Suprapubic skin (tissue), 4 donors: ENCODE measurements at regions not wholly inside any gene's neighbourhood (a gene's known extent, or its start where the extent isn't known, plus 50 kb on each side); places are given as distances from the start of the nearest gene placed in this dataset.

Experiments
- DNase-seq, 2 donors: peaks; one replicate each; pipeline ENCODE4 v3.0.0-alpha.2; 2019; ENCODE audit warnings: low spot score in 2 of 2
- H3K27ac ChIP-seq: fragments of 200-600 bp; sonication (generic); one replicate; pipeline ENCODE4 v1.5.1; 2019
- H3K27me3 ChIP-seq: fragments of 200-600 bp; sonication (generic); one replicate; pipeline ENCODE4 v1.5.1; 2019
- H3K36me3 ChIP-seq: fragments of 200-600 bp; sonication (generic); one replicate; pipeline ENCODE4 v1.5.1; 2019
- H3K4me1 ChIP-seq: fragments of 200-600 bp; sonication (generic); one replicate; pipeline ENCODE4 v1.5.1; 2019
- H3K4me3 ChIP-seq: fragments of 200-600 bp; sonication (generic); one replicate; pipeline ENCODE4 v1.5.1; 2019; ENCODE audit warnings: mild to moderate bottlenecking
- H3K9me3 ChIP-seq: fragments of 200-600 bp; sonication (generic); one replicate; pipeline ENCODE4 v1.5.1; 2019
- EP300 ChIP-seq: sonication (generic); formaldehyde crosslinking; IDR thresholded peaks from one replicate; pipeline ENCODE4 v1.6.1; 2017; ENCODE audit warnings: antibody characterized with exemption
- POLR2A ChIP-seq, 2 donors: fragments of 450-650 bp; IDR thresholded peaks; one replicate each; pipeline ENCODE4 v1.6.1; 2017; ENCODE audit warnings: antibody characterized with exemption in 2 of 2, mild to moderate bottlenecking in 2 of 2, moderate library complexity in 2 of 2
- POLR2AphosphoS5 ChIP-seq, 3 donors: sonication (generic); formaldehyde crosslinking; IDR thresholded peaks; one replicate each; pipeline ENCODE4 v1.6.1; 2017; ENCODE audit warnings: antibody characterized with exemption in 3 of 3
- WGBS: methylation state at CpG from one replicate; pipeline ENCODE4 v1.1.5; 2018; 5-methylcytosine and 5-hydroxymethylcytosine counted together
- TF ChIP-seq, protein P1 (sequence below), 2 donors: fragments of 200-600 bp in 1 of 2; fragments of 450-650 bp in 1 of 2; sonication (generic) in 1 of 2; IDR thresholded peaks; one replicate each; pipeline ENCODE4 v1.5.1; 2016 to 2019; ENCODE audit warnings: antibody characterized with exemption in 2 of 2, mild to moderate bottlenecking in 1 of 2, moderate library complexity in 1 of 2

DNA sequence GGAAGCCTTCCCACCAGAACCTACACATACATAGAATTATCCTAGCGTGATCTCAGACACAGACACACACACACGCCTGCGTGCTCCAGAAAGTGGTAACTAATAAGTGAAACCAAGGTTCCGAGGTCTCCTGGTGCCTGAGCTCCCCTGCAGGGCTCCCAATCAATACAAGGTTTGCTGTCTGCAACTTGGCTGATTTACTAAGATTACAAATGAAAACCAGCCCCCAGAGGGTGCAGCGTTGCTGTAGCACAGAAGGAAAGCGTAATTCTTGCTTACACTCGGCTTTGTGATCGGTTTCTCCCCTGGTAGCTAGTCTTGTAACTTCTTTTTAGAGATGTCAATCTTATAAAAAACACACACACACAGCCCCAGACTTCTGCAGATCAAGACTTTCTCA, 334.1 kb upstream of the XYLT1 start:
- Histone ChIP-seq H3K4me1 (no peaks in the 10 kb centered on the region), H3K27ac (no peak overlapping the region), H3K27me3 (peaks cover 3% of the 10 kb centered on the region), H3K4me3 (no peak overlapping the region), H3K9me3 (no peaks in the 10 kb centered on the region), H3K36me3 (no peaks in the 10 kb centered on the region)
- DNase-seq = no peak
- no peak for TF ChIP-seq POLR2AphosphoS5 (IDR thresholded peaks at IDR 0.05)
- TF ChIP-seq, protein P1, sequence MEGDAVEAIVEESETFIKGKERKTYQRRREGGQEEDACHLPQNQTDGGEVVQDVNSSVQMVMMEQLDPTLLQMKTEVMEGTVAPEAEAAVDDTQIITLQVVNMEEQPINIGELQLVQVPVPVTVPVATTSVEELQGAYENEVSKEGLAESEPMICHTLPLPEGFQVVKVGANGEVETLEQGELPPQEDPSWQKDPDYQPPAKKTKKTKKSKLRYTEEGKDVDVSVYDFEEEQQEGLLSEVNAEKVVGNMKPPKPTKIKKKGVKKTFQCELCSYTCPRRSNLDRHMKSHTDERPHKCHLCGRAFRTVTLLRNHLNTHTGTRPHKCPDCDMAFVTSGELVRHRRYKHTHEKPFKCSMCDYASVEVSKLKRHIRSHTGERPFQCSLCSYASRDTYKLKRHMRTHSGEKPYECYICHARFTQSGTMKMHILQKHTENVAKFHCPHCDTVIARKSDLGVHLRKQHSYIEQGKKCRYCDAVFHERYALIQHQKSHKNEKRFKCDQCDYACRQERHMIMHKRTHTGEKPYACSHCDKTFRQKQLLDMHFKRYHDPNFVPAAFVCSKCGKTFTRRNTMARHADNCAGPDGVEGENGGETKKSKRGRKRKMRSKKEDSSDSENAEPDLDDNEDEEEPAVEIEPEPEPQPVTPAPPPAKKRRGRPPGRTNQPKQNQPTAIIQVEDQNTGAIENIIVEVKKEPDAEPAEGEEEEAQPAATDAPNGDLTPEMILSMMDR (IDR thresholded peaks at IDR 0.05) = no peak
- no peak for TF ChIP-seq EP300
- no peak for TF ChIP-seq POLR2A (IDR thresholded peaks at IDR 0.05)
- 69% methylated on average over 8 of the region's 8 CpGs for WGBS

DNA sequence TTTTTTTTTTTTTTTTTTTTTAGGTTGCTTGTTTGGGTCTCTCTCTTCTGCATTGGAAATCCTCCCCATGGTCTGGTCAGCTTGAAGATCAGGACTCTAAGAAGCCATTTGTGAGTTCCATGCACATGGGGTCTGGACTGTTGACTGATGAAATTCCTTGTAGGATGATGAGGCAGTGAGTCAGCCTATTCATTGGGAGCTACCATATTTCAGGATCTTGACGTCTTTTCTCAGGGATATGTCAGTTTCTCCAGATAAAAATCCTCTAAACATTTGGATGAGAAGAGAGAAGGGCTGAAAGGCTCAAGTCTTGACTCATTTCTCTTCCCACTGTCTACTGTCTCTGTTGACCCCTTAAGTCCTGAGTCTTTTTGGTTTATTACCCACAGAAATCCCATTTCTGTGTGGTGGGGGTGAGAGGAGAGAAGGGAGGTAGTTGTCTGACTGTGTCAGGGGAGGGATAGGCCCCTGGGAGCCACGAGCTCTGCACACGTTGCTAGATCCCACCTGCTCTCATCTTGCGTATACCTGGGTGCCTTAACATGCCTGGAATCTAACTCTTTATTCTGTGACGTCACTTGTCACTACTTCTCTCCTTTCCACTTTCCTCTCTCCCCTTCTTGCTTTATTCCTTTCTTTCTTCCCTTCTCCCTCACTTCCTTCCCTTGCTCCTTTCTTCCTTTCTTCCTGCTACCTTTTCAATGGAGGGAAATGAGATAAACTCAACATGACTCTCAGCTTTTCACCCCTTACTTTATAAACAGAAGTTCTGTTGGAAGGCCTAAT, 333.1 kb upstream of the XYLT1 start:
- no peak for DNase-seq
- TF ChIP-seq POLR2A (IDR thresholded peaks at IDR 0.05) (no peak), EP300 (no peak), POLR2AphosphoS5 (IDR thresholded peaks at IDR 0.05) (no peak)
- TF ChIP-seq, protein P1 (IDR thresholded peaks at IDR 0.05) = no peak
- H3K4me3 ChIP-seq = no peak overlapping the region
- peaks cover 3% of the 10 kb centered on the region for H3K27me3 ChIP-seq
- no peak overlapping the region for H3K27ac ChIP-seq
- H3K4me1 ChIP-seq = no peaks in the 10 kb centered on the region
- H3K9me3 ChIP-seq = no peaks in the 10 kb centered on the region
- WGBS = 50% methylated on average over 5 of the region's 5 CpGs
- H3K36me3 ChIP-seq = no peaks in the 10 kb centered on the region

DNA sequence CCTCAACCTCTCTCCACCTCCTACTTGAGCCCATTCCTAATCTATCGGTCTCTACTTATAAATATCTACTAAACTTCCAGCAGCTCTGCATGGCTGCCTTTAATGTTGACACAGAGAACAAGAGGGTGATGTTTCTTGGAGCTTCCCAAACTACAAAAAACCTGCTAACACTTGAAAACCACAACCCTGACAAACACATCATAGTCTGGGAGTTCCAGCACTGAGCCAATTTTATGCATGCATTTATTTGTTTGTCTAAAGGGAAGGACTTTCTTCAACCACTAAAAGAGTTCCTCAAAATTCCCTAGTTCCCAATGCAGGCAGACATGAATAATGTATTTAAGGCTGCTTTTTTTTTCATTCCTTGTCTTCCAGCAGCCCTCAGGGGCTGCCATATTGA, 331.8 kb upstream of the XYLT1 start:
- no peaks in the 10 kb centered on the region for H3K36me3 ChIP-seq
- TF ChIP-seq POLR2AphosphoS5 (IDR thresholded peaks at IDR 0.05) (no peak), EP300 (no peak), POLR2A (IDR thresholded peaks at IDR 0.05) (no peak)
- TF ChIP-seq, protein P1 (IDR thresholded peaks at IDR 0.05) = no peak
- peaks cover 3% of the 10 kb centered on the region for H3K27me3 ChIP-seq

DNA sequence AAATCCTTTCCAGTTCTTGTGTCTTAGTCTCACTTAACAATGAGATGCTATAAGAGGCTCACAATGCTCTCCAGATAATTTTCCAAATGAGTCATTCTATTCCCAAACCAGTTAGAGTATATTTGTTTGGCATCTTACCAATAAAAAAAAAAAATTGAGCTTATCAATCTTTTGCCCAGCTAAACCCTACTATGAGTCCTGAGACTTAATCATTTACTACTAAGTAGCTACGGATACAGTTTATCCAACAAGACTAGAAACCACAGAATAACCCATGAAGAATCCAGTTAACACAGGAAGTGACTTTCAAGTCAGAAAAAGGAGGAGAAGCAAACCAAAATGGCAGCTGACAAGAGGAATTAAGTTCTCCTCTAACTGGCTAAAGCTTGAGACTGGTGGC, 330.3 kb upstream of the XYLT1 start:
- Histone ChIP-seq H3K4me1 (no peaks in the 10 kb centered on the region), H3K9me3 (no peaks in the 10 kb centered on the region), H3K4me3 (no peak overlapping the region), H3K27me3 (peaks cover 3% of the 10 kb centered on the region), H3K27ac (no peak overlapping the region), H3K36me3 (no peaks in the 10 kb centered on the region)
- no peak for DNase-seq
- TF ChIP-seq POLR2A (IDR thresholded peaks at IDR 0.05) = no peak
- WGBS = 83% methylated on average over 1 of the region's 1 CpG

More for the DNA sequence above, 331.8 kb upstream of the XYLT1 start:
- Histone ChIP-seq H3K4me3 (no peak overlapping the region), H3K27ac (no peak overlapping the region), H3K4me1 (no peaks in the 10 kb centered on the region), H3K9me3 (no peaks in the 10 kb centered on the region)
- WGBS = 89% methylated on average over 1 of the region's 1 CpG
- no peak for DNase-seq

DNA sequence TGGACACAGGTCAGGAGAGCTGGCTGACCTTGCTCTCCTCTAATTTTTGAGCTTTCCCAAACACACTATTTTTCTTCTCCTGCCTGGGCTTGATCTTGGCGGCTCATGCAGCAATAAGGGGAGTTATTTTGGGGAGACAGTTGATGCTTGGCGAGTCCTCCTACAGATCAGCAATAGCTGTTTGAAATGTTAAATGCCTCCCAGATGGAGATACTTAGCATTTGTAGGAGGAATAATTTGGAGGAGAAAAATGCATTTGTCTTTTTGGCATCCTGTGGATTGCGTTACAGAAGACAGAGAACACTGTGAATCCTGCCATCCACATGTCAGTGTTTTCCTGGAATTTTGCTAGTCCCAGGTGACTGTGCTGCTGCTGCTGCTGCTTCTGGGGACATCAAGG, 328.0 kb upstream of the XYLT1 start:
- DNase-seq = no peak
- no peak for TF ChIP-seq POLR2A (IDR thresholded peaks at IDR 0.05)
- no peak for TF ChIP-seq POLR2AphosphoS5 (IDR thresholded peaks at IDR 0.05)
- no peak for TF ChIP-seq EP300
- TF ChIP-seq, protein P1 (IDR thresholded peaks at IDR 0.05) = no peak
- Histone ChIP-seq H3K36me3 (no peaks in the 10 kb centered on the region), H3K9me3 (no peaks in the 10 kb centered on the region), H3K4me3 (no peak overlapping the region), H3K4me1 (no peaks in the 10 kb centered on the region), H3K27me3 (peaks cover under 1% of the 10 kb centered on the region), H3K27ac (no peak overlapping the region)
- WGBS = 39% methylated on average over 3 of the region's 3 CpGs
